SK-N-SH (cell line): ENCODE measurements at regions not wholly inside any gene's neighbourhood (a gene's known extent, or its start where the extent isn't known, plus 50 kb on each side); places are given as distances from the start of the nearest gene placed in this dataset.
A peak's percentile ranks its signal among the peaks of the same experiment; 100 is the strongest.

ENCODE experiments used
- CTCF ChIA-PET: fragments of 300-600, 350-600 bp; formaldehyde crosslinking; extraction: SDS; loops from one replicate; lab custom pipeline; 2021; lab: Yijun Ruan, JAX
- POLR2A ChIA-PET: fragments of 350-600 bp; sonication (Branson Sonifier 250); formaldehyde crosslinking; extraction: SDS; loops from one replicate; lab custom pipeline; 2020; ENCODE audit warnings: antibody characterized with exemption, inconsistent platforms; lab: Yijun Ruan, JAX
- DNase-seq: peaks from one replicate; pipeline ENCODE4 v3.0.0; 2012
- H2AFZ ChIP-seq: fragments of 200-600 bp; sonication (generic); 2 replicates; pipeline ENCODE4 v1.8.1; 2016; ENCODE audit warnings: antibody characterized with exemption, mild to moderate bottlenecking, low read depth
- H3F3A ChIP-seq: fragments of 200-600 bp; sonication (generic); replicated peaks from 2 replicates; pipeline ENCODE3; 2016; ENCODE audit warnings: antibody characterized with exemption, mild to moderate bottlenecking; ENCODE audit not compliant: insufficient read depth
- H3K27ac ChIP-seq, 2 experiments: fragments of 200-500 bp in 1 of 2; fragments of 200-600 bp in 1 of 2; sonication (Bioruptor generic) in 1 of 2; sonication (generic), shearing (Covaris generic) in 1 of 2; 2 replicates each; pipeline versions ENCODE4 v1.5.1 to v1.6.1; 2014 to 2016; ENCODE audit warnings: low read depth in 2 of 2, inconsistent platforms in 1 of 2, low read length in 1 of 2, mild to moderate bottlenecking in 1 of 2, mixed read lengths in 1 of 2
- H3K27me3 ChIP-seq: fragments of 200-600 bp; sonication (generic), shearing (Covaris generic); 2 replicates; pipeline ENCODE4 v1.6.1; 2016; ENCODE audit warnings: mixed run types; ENCODE audit not compliant: insufficient read depth
- H3K36me3 ChIP-seq, 2 experiments: fragments of 200-500 bp in 1 of 2; fragments of 200-600 bp in 1 of 2; sonication (Bioruptor generic) in 1 of 2; sonication (generic) in 1 of 2; replicated peaks in 1 of 2; 2 replicates each; pipeline versions ENCODE3 to v1.5.1; 2014 to 2016; ENCODE audit warnings: low read length in 1 of 2, mild to moderate bottlenecking in 1 of 2; ENCODE audit not compliant: insufficient read depth in 2 of 2, control insufficient read depth in 1 of 2
- H3K4me1 ChIP-seq, 2 experiments: fragments of 200-500 bp in 1 of 2; fragments of 200-600 bp in 1 of 2; sonication (Bioruptor generic) in 1 of 2; sonication (generic), shearing (Covaris generic) in 1 of 2; 2 replicates each; pipeline versions ENCODE4 v1.5.1 to v1.6.1; 2014 to 2016; ENCODE audit warnings: low read depth in 1 of 2, low read length in 1 of 2, mixed run types in 1 of 2; ENCODE audit not compliant: insufficient read depth in 2 of 2, control insufficient read depth in 1 of 2
- H3K4me2 ChIP-seq: fragments of 200-600 bp; sonication (generic), shearing (Covaris generic); 2 replicates; pipeline ENCODE4 v1.6.1; 2017; ENCODE audit warnings: mixed run types
- H3K4me3 ChIP-seq, 2 experiments: fragments of 200-500 bp in 1 of 2; fragments of 200-600 bp in 1 of 2; sonication (Bioruptor generic) in 1 of 2; sonication (generic), shearing (Covaris generic) in 1 of 2; 2 replicates each; pipeline versions ENCODE4 v1.5.1 to v1.8.1; 2014 to 2016; ENCODE audit warnings: low read depth in 2 of 2, inconsistent platforms in 1 of 2, low read length in 1 of 2, mild to moderate bottlenecking in 1 of 2, mixed read lengths in 1 of 2, moderate library complexity in 1 of 2
- H3K79me2 ChIP-seq: fragments of 200-600 bp; sonication (generic); 2 replicates; pipeline ENCODE4 v1.8.1; 2017; ENCODE audit warnings: mild to moderate bottlenecking; ENCODE audit not compliant: insufficient read depth
- H3K9ac ChIP-seq: fragments of 200-600 bp; sonication (generic); 2 replicates; pipeline ENCODE4 v1.6.1; 2017; ENCODE audit warnings: mixed run types
- H3K9me2 ChIP-seq: fragments of 200-600 bp; sonication (generic); 2 replicates; pipeline ENCODE4 v1.6.1; 2017; ENCODE audit warnings: mixed run types
- H3K9me3 ChIP-seq: fragments of 200-600 bp; sonication (generic); 2 replicates; pipeline ENCODE4 v1.6.1; 2017; ENCODE audit warnings: mixed run types, mild to moderate bottlenecking, moderate library complexity
- H4K20me1 ChIP-seq: fragments of 200-600 bp; sonication (generic); 2 replicates; pipeline ENCODE4 v1.6.1; 2017; ENCODE audit warnings: mild to moderate bottlenecking, mixed run types; ENCODE audit not compliant: insufficient read depth
- CHD2 ChIP-seq: fragments of 150-350 bp; IDR thresholded peaks from 2 replicates; pipeline ENCODE4 v1.6.1; 2018; ENCODE audit warnings: low read length; ENCODE audit not compliant: partially characterized antibody
- ELF1 ChIP-seq: IDR thresholded peaks from 2 replicates; pipeline ENCODE4 v1.4.0; 2012
- EZH2phosphoT487 ChIP-seq: fragments of 200-600 bp; sonication (generic); IDR thresholded peaks from 2 replicates; pipeline ENCODE4 v1.6.1; 2017; ENCODE audit warnings: low read depth, mixed run types, mild to moderate bottlenecking, antibody characterized with exemption, moderate library complexity, borderline replicate concordance
- FOXJ3 ChIP-seq: sonication (generic); formaldehyde crosslinking; IDR thresholded peaks from 2 replicates; pipeline ENCODE4 v1.5.1; 2020; ENCODE audit warnings: mild to moderate bottlenecking, missing genetic modification reagents
- FOXM1 ChIP-seq: IDR thresholded peaks from 2 replicates; pipeline ENCODE4 v1.4.0; 2012; ENCODE audit warnings: low read depth, mild to moderate bottlenecking
- GABPA ChIP-seq: IDR thresholded peaks from 2 replicates; pipeline ENCODE4 v1.4.0; 2012; ENCODE audit warnings: low read depth, mild to moderate bottlenecking
- GATA2 ChIP-seq: sonication (generic); formaldehyde crosslinking; IDR thresholded peaks from 2 replicates; pipeline ENCODE4 v1.5.0; 2020; ENCODE audit warnings: mild to moderate bottlenecking, missing genetic modification reagents
- MXI1 ChIP-seq: IDR thresholded peaks from 2 replicates; pipeline ENCODE4 v1.6.1; 2012; ENCODE audit warnings: mild to moderate bottlenecking, low read depth, low read length, improper control_type of control experiment
- POLR2AphosphoS5 ChIP-seq: IDR thresholded peaks from 2 replicates; pipeline ENCODE4 v1.6.1; 2012; ENCODE audit warnings: low read depth, low read length
- RCOR1 ChIP-seq: fragments of 150-350 bp; IDR thresholded peaks from 2 replicates; pipeline ENCODE4 v1.6.1; 2017; ENCODE audit warnings: antibody characterized with exemption, low read length
- RFX5 ChIP-seq: IDR thresholded peaks from 2 replicates; pipeline ENCODE4 v1.6.1; 2012; ENCODE audit warnings: mild to moderate bottlenecking, improper control_type of control experiment, low read length
- TAF1 ChIP-seq: IDR thresholded peaks from 2 replicates; pipeline ENCODE4 v1.6.1; 2012; ENCODE audit warnings: low read depth, mild to moderate bottlenecking, low read length, moderate library complexity, borderline replicate concordance
- TCF12 ChIP-seq: IDR thresholded peaks from 2 replicates; pipeline ENCODE4 v1.4.0; 2012
- WGBS: methylation state at CpG from one replicate; pipeline ENCODE4 v1.1.6; 2017; ENCODE audit warnings: low lambda C conversion rate; 5-methylcytosine and 5-hydroxymethylcytosine counted together
- TF ChIP-seq, protein P1 (sequence below): fragments of 150-350 bp; IDR thresholded peaks from 2 replicates; pipeline ENCODE4 v1.6.1; 2017; ENCODE audit warnings: antibody characterized with exemption, low read length, low read depth, borderline replicate concordance
- TF ChIP-seq, protein P2 (sequence below): fragments of 150-350 bp; IDR thresholded peaks from 2 replicates; pipeline ENCODE4 v1.6.1; 2016; ENCODE audit warnings: mild to moderate bottlenecking, low read depth, low read length

GRCh38 chr15:35998663-35999602 is 453.0 kb upstream of the DPH6 start:
- Histone ChIP-seq H3K27me3 (no peaks in the 10 kb centered on the region), H3K4me1 (no peaks in the 10 kb centered on the region), H3F3A (no peaks in the 10 kb centered on the region), H3K27ac (no peak overlapping the region), H3K79me2 (no peaks in the 10 kb centered on the region), H4K20me1 (no peaks in the 10 kb centered on the region), H2AFZ (no peak overlapping the region), H3K9ac (no peak overlapping the region), H3K4me2 (no peak overlapping the region), H3K9me2 (no peaks in the 10 kb centered on the region), H3K4me3 (no peak overlapping the region), H3K36me3 (no peaks in the 10 kb centered on the region), H3K9me3 (no peaks in the 10 kb centered on the region)
- ChIA-PET CTCF (no interaction called here), POLR2A (no interaction called here)
- WGBS: 91% methylated on average over 7 of the region's 7 CpGs
- DNase-seq: no peak
- no peak for TF ChIP-seq RCOR1
- no peak for TF ChIP-seq POLR2AphosphoS5
- no peak for TF ChIP-seq GABPA
- TF ChIP-seq FOXM1: no peak
- TF ChIP-seq RFX5: no peak
- TF ChIP-seq EZH2phosphoT487: no peak
- TF ChIP-seq, protein P1, sequence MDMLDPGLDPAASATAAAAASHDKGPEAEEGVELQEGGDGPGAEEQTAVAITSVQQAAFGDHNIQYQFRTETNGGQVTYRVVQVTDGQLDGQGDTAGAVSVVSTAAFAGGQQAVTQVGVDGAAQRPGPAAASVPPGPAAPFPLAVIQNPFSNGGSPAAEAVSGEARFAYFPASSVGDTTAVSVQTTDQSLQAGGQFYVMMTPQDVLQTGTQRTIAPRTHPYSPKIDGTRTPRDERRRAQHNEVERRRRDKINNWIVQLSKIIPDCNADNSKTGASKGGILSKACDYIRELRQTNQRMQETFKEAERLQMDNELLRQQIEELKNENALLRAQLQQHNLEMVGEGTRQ: no peak
- no peak for TF ChIP-seq GATA2 (CRISPR knock-in tag)
- TF ChIP-seq FOXJ3 (CRISPR knock-in tag): no peak
- TF ChIP-seq ELF1: no peak
- no peak for TF ChIP-seq TCF12
- TF ChIP-seq, protein P2, sequence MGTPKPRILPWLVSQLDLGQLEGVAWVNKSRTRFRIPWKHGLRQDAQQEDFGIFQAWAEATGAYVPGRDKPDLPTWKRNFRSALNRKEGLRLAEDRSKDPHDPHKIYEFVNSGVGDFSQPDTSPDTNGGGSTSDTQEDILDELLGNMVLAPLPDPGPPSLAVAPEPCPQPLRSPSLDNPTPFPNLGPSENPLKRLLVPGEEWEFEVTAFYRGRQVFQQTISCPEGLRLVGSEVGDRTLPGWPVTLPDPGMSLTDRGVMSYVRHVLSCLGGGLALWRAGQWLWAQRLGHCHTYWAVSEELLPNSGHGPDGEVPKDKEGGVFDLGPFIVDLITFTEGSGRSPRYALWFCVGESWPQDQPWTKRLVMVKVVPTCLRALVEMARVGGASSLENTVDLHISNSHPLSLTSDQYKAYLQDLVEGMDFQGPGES: no peak
- TF ChIP-seq CHD2: no peak

DNA sequence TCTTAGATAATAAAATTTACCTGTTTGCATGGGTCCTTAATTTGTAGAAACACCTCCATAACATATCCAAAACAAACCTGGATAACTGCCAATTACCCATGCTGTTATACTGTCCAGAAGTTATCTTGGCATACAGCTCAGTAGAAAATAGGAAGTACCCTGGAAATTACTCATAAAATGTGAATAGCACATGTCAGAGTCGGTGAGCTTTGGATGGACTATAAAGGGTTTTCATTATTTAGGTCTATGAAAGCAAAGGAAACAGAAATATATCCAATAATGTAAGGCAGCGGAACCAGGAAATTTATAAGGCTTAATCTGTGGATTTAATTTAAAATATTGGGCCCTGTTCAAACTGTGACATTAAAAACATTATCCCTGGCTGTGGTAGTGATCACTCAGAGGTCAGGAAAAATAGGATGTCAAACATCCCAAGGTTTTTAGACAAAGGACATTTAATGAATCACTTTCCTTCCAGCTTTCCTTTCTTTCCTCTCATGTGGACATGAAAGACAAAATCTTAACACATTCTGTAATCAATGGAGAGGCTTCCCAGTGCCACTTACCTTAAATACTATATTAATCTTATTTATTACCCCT is 459.0 kb upstream of the DPH6 start:
- WGBS: 57% methylated on average over 2 of the region's 2 CpGs
- H2AFZ ChIP-seq: no peak overlapping the region

More for the DNA sequence above, 459.0 kb upstream of the DPH6 start:
- no peak for TF ChIP-seq TAF1
- 0 out of 2 replicates have a peak, but pooled peaks have one; percentile 10 for TF ChIP-seq MXI1
- ChIA-PET CTCF (interaction anchor here (0.8 to 1.3 kb wide), 2 partner anchors 253 to 254 kb away, joined by 3 to 4 read pairs; no protein-coding TSS in a partner anchor), POLR2A (no interaction called here)
- H3K79me2 ChIP-seq: no peaks in the 10 kb centered on the region
- H3K4me2 ChIP-seq: no peak overlapping the region
- no peaks in the 10 kb centered on the region for H3K36me3 ChIP-seq
- peaks cover 0 to 6% of the 10 kb centered on the region in 2 experiments; a peak in 2 of 4 replicates for H3K4me1 ChIP-seq
- no peak for DNase-seq
- H3K9me3 ChIP-seq: 0 out of 2 replicates have a peak, but pooled peaks cover 10% of the 10 kb centered on the region
- H3K27ac ChIP-seq: peak overlapping the region in 1 of 2 experiments; percentile 53; a peak in 1 of 4 replicates
- H3K4me3 ChIP-seq: no peak overlapping the region
- no peaks in the 10 kb centered on the region for H3K9me2 ChIP-seq
- H3F3A ChIP-seq: no peaks in the 10 kb centered on the region
- no peaks in the 10 kb centered on the region for H4K20me1 ChIP-seq
- no peak overlapping the region for H3K9ac ChIP-seq
- no peaks in the 10 kb centered on the region for H3K27me3 ChIP-seq
